ENCODE measurements at regions not wholly inside any gene's neighbourhood (a gene's known extent, or its start where the extent isn't known, plus 50 kb on each side); places are given as distances from the start of the nearest gene placed in this dataset.

GRCh38 chr6:154592199-154592860, 81.8 kb upstream of the CNKSR3 start:
- no peak for DNase-seq (ENCODE audit: low read depth, low spot score)
- Mint-ChIP-seq H3K9me3 (no peaks in the 10 kb centered on the region), H3K36me3 (ENCODE audit: low read depth) (no peaks in the 10 kb centered on the region), H3K4me3 (no peak overlapping the region), H3K27ac (ENCODE audit: unreplicated experiment) (no peak overlapping the region), H3K4me1 (peaks cover 16% of the 10 kb centered on the region), H3K27me3 (ENCODE audit: low read depth) (no peaks in the 10 kb centered on the region)
- TF ChIP-seq, protein P1, sequence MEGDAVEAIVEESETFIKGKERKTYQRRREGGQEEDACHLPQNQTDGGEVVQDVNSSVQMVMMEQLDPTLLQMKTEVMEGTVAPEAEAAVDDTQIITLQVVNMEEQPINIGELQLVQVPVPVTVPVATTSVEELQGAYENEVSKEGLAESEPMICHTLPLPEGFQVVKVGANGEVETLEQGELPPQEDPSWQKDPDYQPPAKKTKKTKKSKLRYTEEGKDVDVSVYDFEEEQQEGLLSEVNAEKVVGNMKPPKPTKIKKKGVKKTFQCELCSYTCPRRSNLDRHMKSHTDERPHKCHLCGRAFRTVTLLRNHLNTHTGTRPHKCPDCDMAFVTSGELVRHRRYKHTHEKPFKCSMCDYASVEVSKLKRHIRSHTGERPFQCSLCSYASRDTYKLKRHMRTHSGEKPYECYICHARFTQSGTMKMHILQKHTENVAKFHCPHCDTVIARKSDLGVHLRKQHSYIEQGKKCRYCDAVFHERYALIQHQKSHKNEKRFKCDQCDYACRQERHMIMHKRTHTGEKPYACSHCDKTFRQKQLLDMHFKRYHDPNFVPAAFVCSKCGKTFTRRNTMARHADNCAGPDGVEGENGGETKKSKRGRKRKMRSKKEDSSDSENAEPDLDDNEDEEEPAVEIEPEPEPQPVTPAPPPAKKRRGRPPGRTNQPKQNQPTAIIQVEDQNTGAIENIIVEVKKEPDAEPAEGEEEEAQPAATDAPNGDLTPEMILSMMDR (conservative IDR thresholded peaks at IDR 0.05), result no peak

DNA sequence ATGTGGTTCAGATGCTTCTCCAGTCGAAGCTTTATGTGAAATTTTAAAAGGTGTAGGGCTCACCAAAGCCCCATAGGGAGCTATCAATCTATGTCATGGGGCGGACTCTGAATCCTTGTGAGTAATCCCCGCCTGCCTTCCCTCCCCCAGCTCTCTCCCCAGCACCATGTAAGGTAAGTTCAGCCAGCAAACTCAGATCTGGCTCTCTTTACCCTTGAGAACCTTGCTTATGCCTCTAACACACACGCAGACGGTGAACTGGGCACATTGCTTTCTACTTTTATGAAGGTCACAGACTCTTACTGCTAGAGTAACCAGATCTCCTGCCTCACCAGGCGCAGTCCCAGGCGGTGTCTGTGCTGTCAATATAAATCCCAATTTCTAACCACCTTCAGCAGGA, 82.6 kb upstream of the CNKSR3 start:
- H3K36me3 Mint-ChIP-seq (ENCODE audit: low read depth), result no peaks in the 10 kb centered on the region
- no peaks in the 10 kb centered on the region for H3K9me3 Mint-ChIP-seq
- H3K27me3 Mint-ChIP-seq (ENCODE audit: low read depth), result no peaks in the 10 kb centered on the region
- TF ChIP-seq, protein P1 (conservative IDR thresholded peaks at IDR 0.05), result no peak
- H3K4me1 Mint-ChIP-seq, result peaks cover 16% of the 10 kb centered on the region
- no peak overlapping the region for H3K27ac Mint-ChIP-seq (ENCODE audit: unreplicated experiment)
- DNase-seq (ENCODE audit: low read depth, low spot score), result no peak
- H3K4me3 Mint-ChIP-seq, result no peak overlapping the region

DNA sequence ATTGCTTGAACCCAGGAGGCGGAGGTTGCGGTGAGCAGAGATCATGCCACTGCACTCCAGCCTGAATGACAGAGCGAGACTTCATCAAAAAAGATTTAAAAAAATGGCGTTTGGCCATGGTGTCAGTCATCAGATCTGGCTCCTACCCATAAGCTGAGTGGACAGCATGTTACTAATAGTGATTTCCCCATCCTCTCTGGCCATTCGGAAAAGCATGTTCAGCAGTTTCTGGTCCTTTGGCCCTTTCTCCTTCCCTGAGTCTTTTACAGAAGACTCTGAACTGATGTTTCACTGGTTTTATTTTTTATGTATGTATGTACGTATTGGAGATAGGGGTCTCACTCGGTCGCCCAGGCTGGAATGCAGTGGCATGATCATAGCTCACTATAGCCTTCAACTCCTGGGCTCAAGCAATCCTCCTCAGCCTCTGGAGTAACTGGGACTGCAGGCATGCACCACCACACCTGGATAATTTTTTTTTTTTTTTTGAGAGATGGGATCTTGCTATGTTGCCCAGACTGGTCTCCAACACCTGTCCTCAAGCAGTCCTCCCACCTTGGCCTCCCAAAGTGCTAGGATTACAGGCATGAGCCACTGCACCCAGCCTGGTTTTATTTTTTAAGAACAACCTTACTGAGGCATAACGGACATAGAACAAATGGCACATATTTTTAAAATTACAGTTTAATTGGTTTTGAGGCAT, 84.2 kb upstream of the CNKSR3 start:
- Mint-ChIP-seq H3K36me3 (ENCODE audit: low read depth) (no peaks in the 10 kb centered on the region), H3K9me3 (no peaks in the 10 kb centered on the region), H3K4me1 (peaks cover 20% of the 10 kb centered on the region), H3K27ac (ENCODE audit: unreplicated experiment) (no peak overlapping the region), H3K4me3 (no peak overlapping the region), H3K27me3 (ENCODE audit: low read depth) (no peaks in the 10 kb centered on the region)
- no peak for DNase-seq (ENCODE audit: low read depth, low spot score)
- TF ChIP-seq, protein P1 (conservative IDR thresholded peaks at IDR 0.05), result no peak

- Mint-ChIP-seq H3K27ac (ENCODE audit: unreplicated experiment) (no peak overlapping the region), H3K36me3 (ENCODE audit: low read depth) (no peaks in the 10 kb centered on the region), H3K4me1 (peaks cover 20% of the 10 kb centered on the region), H3K4me3 (no peak overlapping the region), H3K9me3 (no peaks in the 10 kb centered on the region), H3K27me3 (ENCODE audit: low read depth) (no peaks in the 10 kb centered on the region)
- no peak for DNase-seq (ENCODE audit: low read depth, low spot score)
- TF ChIP-seq, protein P1 (conservative IDR thresholded peaks at IDR 0.05), result no peak
Measured at GRCh38 chr6:154595538-154595937, 85.1 kb upstream of the CNKSR3 start.

GRCh38 chr6:154596009-154596408, 85.5 kb upstream of the CNKSR3 start:
- H3K36me3 Mint-ChIP-seq (ENCODE audit: low read depth), result no peaks in the 10 kb centered on the region
- no peaks in the 10 kb centered on the region for H3K27me3 Mint-ChIP-seq (ENCODE audit: low read depth)
- H3K9me3 Mint-ChIP-seq, result no peaks in the 10 kb centered on the region
- H3K4me1 Mint-ChIP-seq, result peaks cover 20% of the 10 kb centered on the region
- TF ChIP-seq, protein P1 (conservative IDR thresholded peaks at IDR 0.05), result no peak
- no peak overlapping the region for H3K4me3 Mint-ChIP-seq
- DNase-seq (ENCODE audit: low read depth, low spot score), result no peak
- peak overlapping the region; percentile 39 for H3K27ac Mint-ChIP-seq (ENCODE audit: unreplicated experiment)

Data from neural crest cell (in vitro differentiated cells).